ENCODE measurements at regions not wholly inside any gene's neighbourhood (a gene's known extent, or its start where the extent isn't known, plus 50 kb on each side); places are given as distances from the start of the nearest gene placed in this dataset.

DNA sequence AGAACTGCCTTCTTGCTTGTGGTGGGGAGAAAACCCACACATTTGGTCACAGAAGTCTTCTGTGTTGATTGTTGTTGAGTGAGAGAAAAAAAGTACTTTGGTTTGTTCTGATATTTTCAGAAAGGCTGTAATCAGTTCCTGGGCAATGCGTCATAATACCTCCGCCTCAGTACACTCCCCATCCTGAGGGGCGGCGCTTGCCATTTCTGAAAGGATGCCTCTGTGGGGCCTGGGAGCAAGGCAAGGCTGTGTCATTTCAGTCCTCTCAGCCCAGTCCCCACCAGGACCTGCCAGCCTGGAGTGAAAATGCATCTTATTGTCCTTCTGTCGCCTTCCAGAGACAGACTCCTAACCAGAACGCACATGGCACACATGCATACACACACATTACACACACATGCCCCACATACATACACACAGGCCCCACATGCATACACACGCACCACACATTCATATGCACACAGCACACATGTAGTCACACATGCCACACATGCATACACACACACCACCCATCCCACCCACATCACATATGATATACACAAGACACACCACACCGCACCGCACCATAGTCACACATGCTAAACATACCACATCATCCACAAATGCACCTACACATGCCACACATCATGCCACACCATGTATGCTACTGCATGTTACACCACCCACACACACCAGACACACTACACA is 90.0 kb downstream of the CXCL12 start:
- Histone ChIP-seq H3K4me3 (no peak overlapping the region), H3K27me3 (no peaks in the 10 kb centered on the region), H3K9ac (ENCODE audit: low read depth in 2 of 2, low read length in 2 of 2) (no peak overlapping the region), H3K27ac (peak overlapping the region; percentile 36), H3K9me3 (no peaks in the 10 kb centered on the region), H3K36me3 (no peaks in the 10 kb centered on the region), H3K4me1 (no peaks in the 10 kb centered on the region)
- TF ChIP-seq, protein P1, sequence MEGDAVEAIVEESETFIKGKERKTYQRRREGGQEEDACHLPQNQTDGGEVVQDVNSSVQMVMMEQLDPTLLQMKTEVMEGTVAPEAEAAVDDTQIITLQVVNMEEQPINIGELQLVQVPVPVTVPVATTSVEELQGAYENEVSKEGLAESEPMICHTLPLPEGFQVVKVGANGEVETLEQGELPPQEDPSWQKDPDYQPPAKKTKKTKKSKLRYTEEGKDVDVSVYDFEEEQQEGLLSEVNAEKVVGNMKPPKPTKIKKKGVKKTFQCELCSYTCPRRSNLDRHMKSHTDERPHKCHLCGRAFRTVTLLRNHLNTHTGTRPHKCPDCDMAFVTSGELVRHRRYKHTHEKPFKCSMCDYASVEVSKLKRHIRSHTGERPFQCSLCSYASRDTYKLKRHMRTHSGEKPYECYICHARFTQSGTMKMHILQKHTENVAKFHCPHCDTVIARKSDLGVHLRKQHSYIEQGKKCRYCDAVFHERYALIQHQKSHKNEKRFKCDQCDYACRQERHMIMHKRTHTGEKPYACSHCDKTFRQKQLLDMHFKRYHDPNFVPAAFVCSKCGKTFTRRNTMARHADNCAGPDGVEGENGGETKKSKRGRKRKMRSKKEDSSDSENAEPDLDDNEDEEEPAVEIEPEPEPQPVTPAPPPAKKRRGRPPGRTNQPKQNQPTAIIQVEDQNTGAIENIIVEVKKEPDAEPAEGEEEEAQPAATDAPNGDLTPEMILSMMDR (IDR thresholded peaks at IDR 0.05): no peak
- DNase-seq: no peak
- intact Hi-C loops (cut with DNase I): no loop called here

DNA sequence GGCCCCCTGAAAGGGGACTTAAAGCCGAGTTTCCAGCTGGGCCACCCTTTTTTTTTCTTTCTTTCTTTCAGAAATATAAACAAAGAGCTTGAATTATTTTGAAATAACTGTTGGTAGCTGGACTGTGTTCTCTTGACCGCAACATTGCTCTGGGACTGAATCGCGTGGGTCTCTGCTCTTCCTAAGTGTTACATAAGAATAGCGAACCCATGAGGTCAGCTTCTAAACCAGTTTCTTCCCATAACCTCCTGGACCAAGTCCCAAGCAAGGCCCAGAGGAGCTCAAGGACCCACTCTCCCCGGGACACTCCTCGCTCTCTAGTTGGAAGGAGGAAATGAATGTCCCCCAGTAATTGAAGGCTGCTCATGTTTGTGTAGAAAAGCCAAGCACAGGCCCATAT is 91.1 kb downstream of the CXCL12 start:
- Histone ChIP-seq H3K27ac (peak overlapping the region; percentile 50), H3K4me3 (no peak overlapping the region)

DNA sequence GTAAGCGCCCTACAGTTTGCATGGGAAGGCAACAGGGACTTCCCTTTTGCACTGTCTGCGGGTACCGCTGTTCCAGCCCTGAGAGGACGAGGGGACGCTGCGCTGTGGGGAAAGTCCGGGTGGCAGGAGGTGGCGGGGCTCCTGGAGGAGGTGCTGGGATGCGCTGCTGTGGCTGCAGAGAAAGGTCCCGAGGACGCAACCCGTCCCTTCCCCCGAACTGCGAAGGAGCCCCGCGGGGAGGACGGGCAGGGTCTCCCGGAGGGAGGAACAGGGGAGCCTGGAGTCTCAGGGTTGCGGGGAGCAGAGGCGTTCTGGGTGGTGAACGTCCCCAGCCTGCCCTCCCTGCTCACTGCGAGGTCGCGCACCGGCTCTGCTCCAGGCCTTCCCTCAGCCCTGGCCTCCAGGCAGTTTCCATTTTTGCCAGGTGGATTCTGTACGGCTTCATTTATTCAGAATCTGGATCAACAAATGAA is 91.6 kb downstream of the CXCL12 start:
- H3K4me1 ChIP-seq: no peaks in the 10 kb centered on the region
- H3K9ac ChIP-seq (ENCODE audit: low read depth in 2 of 2, low read length in 2 of 2): peak overlapping the region in 1 of 2 donors; percentile 43
- no peak overlapping the region for H3K4me3 ChIP-seq
- DNase-seq: no peak
- TF ChIP-seq, protein P1 (IDR thresholded peaks at IDR 0.05): no peak
- no peaks in the 10 kb centered on the region for H3K9me3 ChIP-seq
- H3K27me3 ChIP-seq: no peaks in the 10 kb centered on the region
- intact Hi-C loops (cut with DNase I): no loop called here
- H3K36me3 ChIP-seq: no peaks in the 10 kb centered on the region
- H3K27ac ChIP-seq: peak overlapping the region; percentile 50

More for the DNA sequence above, 91.1 kb downstream of the CXCL12 start:
- Histone ChIP-seq H3K27me3 (no peaks in the 10 kb centered on the region), H3K4me1 (no peaks in the 10 kb centered on the region), H3K9me3 (no peaks in the 10 kb centered on the region), H3K9ac (ENCODE audit: low read depth in 2 of 2, low read length in 2 of 2) (no peak overlapping the region), H3K36me3 (no peaks in the 10 kb centered on the region)
- no peak for DNase-seq
- intact Hi-C loops (cut with DNase I): no loop called here
- TF ChIP-seq, protein P1 (IDR thresholded peaks at IDR 0.05): no peak

DNA sequence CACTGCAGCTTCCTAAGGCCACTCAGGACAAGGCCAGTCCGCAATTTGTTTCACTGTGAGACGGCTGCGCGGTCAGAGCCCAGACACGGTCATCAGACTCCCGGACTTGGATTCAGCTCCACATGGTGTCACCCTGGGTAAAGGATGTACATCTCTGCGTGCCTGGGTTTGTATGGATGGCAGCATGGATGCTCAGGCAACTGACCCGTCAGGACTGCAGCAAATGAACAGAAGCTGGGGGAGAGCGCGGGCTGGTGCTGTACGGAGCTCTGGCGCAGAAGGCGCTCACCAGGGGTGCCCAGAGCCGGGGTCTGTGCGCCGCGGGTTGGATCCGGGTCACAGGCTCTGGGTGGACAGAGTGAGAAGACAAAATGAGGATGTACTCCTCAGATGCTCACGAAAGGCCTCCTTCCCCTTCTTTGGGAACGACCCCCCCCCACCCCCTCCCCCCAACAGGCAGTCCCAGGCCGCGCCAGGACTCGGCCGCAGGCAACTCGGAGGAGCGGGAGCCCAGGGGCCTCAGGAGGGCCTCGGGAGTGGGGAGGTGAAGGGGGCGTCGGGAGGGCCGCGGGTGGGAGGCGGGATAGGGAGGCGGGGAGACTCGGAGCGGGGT is 92.4 kb downstream of the CXCL12 start:
- no peak overlapping the region for H3K27ac ChIP-seq
- H3K9ac ChIP-seq (ENCODE audit: low read depth in 2 of 2, low read length in 2 of 2): no peak overlapping the region

DNA sequence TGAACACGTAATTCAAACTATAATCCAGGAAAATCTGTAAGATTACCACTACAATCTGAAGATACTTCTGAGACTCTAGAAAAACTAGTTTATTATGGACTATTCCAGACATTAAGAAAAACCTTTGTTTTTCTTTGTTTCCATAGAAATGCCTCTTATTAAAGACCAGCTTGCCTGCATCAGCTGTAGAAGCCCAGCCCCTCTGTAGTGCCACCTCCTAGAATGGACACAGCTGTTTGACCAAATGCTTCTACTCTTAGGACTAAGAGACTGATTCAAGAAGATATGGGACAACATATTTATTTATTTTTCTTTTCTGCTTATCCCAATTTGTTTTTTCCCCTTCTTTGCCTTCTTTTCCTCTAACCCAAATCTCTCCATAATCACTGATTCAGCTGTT is 93.8 kb downstream of the CXCL12 start:
- intact Hi-C loops (cut with DNase I): no loop called here
- H3K27ac ChIP-seq: no peak overlapping the region
- H3K9me3 ChIP-seq: no peaks in the 10 kb centered on the region
- H3K9ac ChIP-seq (ENCODE audit: low read depth in 2 of 2, low read length in 2 of 2): no peak overlapping the region
- H3K36me3 ChIP-seq: no peaks in the 10 kb centered on the region
- DNase-seq: no peak
- TF ChIP-seq, protein P1 (IDR thresholded peaks at IDR 0.05): no peak
- H3K4me1 ChIP-seq: no peaks in the 10 kb centered on the region
- no peaks in the 10 kb centered on the region for H3K27me3 ChIP-seq
- no peak overlapping the region for H3K4me3 ChIP-seq

More for the DNA sequence above, 92.4 kb downstream of the CXCL12 start:
- H3K27me3 ChIP-seq: no peaks in the 10 kb centered on the region
- no peaks in the 10 kb centered on the region for H3K4me1 ChIP-seq
- H3K9me3 ChIP-seq: no peaks in the 10 kb centered on the region
- DNase-seq: no peak
- no peak overlapping the region for H3K4me3 ChIP-seq
- H3K36me3 ChIP-seq: no peaks in the 10 kb centered on the region
- TF ChIP-seq, protein P1 (IDR thresholded peaks at IDR 0.05): no peak
- intact Hi-C loops (cut with DNase I): no loop called here
